ENCODE measurements at regions not wholly inside any gene's neighbourhood (a gene's known extent, or its start where the extent isn't known, plus 50 kb on each side); places are given as distances from the start of the nearest gene placed in this dataset.

DNA sequence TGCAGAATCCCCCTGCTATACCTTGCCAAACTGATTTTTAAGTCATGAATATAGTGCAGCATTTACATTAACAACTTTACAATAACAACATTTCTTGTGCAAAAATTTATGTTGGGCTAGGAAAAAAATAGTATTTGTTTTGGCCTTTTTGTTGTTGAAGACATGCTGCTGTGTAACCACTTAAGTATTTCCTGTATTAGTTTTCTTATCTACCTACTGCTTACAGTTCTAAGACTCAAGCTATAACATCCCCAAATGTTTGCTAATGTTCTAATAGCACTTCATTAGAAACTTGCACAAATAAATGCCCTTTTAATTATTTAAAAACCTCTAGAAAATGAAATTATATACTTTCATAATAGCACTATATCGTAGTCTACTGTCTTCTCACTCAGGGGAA lies 154.3 kb upstream of the DOCK10 start (continued):
- TF ChIP-seq NFYB (CRISPR knock-in tag; conservative IDR thresholded peaks at IDR 0.05; ENCODE audit: low read depth), result no peak
- no peak for TF ChIP-seq ZNF138 (CRISPR knock-in tag; conservative IDR thresholded peaks at IDR 0.05)

DNA sequence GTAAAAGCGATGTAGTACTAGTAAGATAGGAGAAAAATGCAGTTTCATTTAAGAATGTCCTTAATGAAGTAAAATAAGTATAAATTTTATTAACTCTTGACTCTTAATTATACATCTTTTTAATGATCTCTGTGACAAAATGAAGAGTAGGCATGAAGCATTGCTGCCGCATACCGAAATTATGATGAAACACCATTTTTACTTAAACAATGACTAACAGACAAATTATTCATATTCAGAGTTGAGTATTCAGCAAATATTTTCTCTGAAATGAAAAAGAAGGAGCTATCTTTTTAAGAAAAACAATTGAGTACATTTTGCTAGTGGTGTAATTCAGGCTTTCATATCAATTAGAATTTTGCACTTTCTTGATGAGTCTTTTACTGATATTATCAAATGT lies 150.6 kb upstream of the DOCK10 start:
- DNase-seq (ENCODE audit: low spot score) (no peak), ATAC-seq (no peak)
- Mint-ChIP-seq H3K4me1 (no peaks in the 10 kb centered on the region), H3K4me3 (no peak overlapping the region), H3K27me3 (ENCODE audit: low read depth) (no peaks in the 10 kb centered on the region), H3K36me3 (no peaks in the 10 kb centered on the region), H3K9me3 (no peaks in the 10 kb centered on the region), H3K27ac (no peak overlapping the region)
- ChIA-PET CTCF (no interaction called here), POLR2A (no interaction called here)
- TF ChIP-seq HMGA2 (CRISPR knock-in tag; IDR thresholded peaks at IDR 0.05) (no peak), NFATC4 (CRISPR knock-in tag; IDR thresholded peaks at IDR 0.05) (no peak), SP1 (CRISPR knock-in tag; conservative IDR thresholded peaks at IDR 0.05) (no peak), EMX1 (CRISPR knock-in tag; IDR thresholded peaks at IDR 0.05) (no peak), CTCF (IDR thresholded peaks at IDR 0.05) (no peak), ZNF121 (CRISPR knock-in tag; IDR thresholded peaks at IDR 0.05) (no peak), ATF2 (CRISPR knock-in tag; IDR thresholded peaks at IDR 0.05; ENCODE audit: borderline replicate concordance, low read depth) (no peak), ERG (CRISPR knock-in tag; IDR thresholded peaks at IDR 0.05) (no peak)

DNA sequence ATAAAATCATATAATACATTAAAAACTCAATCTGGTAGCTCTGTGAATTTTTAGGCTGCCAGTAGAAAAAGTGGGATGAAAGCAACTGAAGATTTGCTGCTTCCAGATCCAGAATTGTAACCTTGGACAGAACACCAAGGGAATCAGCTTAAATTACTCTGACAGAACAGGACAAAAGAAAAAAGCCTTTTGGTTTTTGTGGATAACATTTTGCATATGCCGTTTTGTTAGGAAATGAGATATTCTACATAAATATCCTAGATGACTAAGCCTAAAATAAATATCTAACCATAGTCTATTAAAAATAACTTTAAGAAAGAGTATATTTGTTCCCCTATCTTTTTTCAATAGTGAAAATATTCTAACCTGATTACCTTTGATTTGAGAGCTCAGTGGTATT lies 148.7 kb upstream of the DOCK10 start:
- Mint-ChIP-seq H3K9me3 (no peaks in the 10 kb centered on the region), H3K4me3 (no peak overlapping the region), H3K27ac (no peak overlapping the region), H3K27me3 (ENCODE audit: low read depth) (no peaks in the 10 kb centered on the region), H3K4me1 (no peaks in the 10 kb centered on the region), H3K36me3 (no peaks in the 10 kb centered on the region)
- no peak for DNase-seq (ENCODE audit: low spot score)
- POLR2A ChIA-PET, result no interaction called here
- ATAC-seq, result no peak
- CTCF ChIA-PET, result no interaction called here
- TF ChIP-seq, protein P1, sequence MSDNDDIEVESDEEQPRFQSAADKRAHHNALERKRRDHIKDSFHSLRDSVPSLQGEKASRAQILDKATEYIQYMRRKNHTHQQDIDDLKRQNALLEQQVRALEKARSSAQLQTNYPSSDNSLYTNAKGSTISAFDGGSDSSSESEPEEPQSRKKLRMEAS (CRISPR knock-in tag; IDR thresholded peaks at IDR 0.05), result no peak
- TF ChIP-seq MYBL2 (CRISPR knock-in tag; IDR thresholded peaks at IDR 0.05), result no peak
- no peak for TF ChIP-seq ERG (CRISPR knock-in tag; IDR thresholded peaks at IDR 0.05)
- no peak for TF ChIP-seq NFE2L1 (CRISPR knock-in tag; IDR thresholded peaks at IDR 0.05)
- TF ChIP-seq TCF7 (CRISPR knock-in tag; IDR thresholded peaks at IDR 0.05; ENCODE audit: low read depth), result no peak
- TF ChIP-seq SOX15 (CRISPR knock-in tag; IDR thresholded peaks at IDR 0.05), result no peak
- no peak for TF ChIP-seq PREB (CRISPR knock-in tag; IDR thresholded peaks at IDR 0.05; ENCODE audit: borderline replicate concordance)
- TF ChIP-seq SP1 (CRISPR knock-in tag; conservative IDR thresholded peaks at IDR 0.05), result no peak
- TF ChIP-seq, protein P2, sequence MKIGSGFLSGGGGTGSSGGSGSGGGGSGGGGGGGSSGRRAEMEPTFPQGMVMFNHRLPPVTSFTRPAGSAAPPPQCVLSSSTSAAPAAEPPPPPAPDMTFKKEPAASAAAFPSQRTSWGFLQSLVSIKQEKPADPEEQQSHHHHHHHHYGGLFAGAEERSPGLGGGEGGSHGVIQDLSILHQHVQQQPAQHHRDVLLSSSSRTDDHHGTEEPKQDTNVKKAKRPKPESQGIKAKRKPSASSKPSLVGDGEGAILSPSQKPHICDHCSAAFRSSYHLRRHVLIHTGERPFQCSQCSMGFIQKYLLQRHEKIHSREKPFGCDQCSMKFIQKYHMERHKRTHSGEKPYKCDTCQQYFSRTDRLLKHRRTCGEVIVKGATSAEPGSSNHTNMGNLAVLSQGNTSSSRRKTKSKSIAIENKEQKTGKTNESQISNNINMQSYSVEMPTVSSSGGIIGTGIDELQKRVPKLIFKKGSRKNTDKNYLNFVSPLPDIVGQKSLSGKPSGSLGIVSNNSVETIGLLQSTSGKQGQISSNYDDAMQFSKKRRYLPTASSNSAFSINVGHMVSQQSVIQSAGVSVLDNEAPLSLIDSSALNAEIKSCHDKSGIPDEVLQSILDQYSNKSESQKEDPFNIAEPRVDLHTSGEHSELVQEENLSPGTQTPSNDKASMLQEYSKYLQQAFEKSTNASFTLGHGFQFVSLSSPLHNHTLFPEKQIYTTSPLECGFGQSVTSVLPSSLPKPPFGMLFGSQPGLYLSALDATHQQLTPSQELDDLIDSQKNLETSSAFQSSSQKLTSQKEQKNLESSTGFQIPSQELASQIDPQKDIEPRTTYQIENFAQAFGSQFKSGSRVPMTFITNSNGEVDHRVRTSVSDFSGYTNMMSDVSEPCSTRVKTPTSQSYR (CRISPR knock-in tag; IDR thresholded peaks at IDR 0.05), result no peak
- TF ChIP-seq E2F4 (CRISPR knock-in tag; IDR thresholded peaks at IDR 0.05; ENCODE audit: borderline replicate concordance, low read depth), result no peak
- TF ChIP-seq CREB1 (CRISPR knock-in tag; IDR thresholded peaks at IDR 0.05), result no peak

Measured in WTC11 (cell line).